ENCODE measurements at regions not wholly inside any gene's neighbourhood (a gene's known extent, or its start where the extent isn't known, plus 50 kb on each side); places are given as distances from the start of the nearest gene placed in this dataset.

DNA sequence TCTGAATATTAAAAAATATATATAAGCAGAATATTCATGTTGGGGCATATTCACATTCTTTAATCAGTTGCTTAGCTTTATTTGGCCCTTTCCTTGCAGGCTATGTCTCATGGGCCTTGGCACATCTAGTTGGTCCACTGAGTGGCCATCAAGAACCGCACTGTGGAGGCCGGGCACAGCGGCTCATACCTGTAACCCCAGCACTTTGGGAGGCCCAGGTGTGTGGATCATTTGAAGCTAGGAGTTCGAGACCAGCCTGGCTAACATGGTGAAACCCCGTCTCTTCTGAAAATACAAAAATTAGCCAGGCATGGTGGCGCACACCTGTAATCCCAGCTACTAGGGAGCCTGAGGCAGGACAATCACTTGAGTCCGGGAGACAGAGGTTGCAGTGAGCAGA is 127.6 kb upstream of the TANK start:
- TF ChIP-seq GATA2 (IDR thresholded peaks at IDR 0.05; ENCODE audit: low read depth, low read length) (no peak), GATA3 (IDR thresholded peaks at IDR 0.05; ENCODE audit: low read depth, low read length) (no peak)
